NCI-H2171 treated with DMSO at 0.1 percent for 48 hours (cell line): ENCODE measurements at regions not wholly inside any gene's neighbourhood (a gene's known extent, or its start where the extent isn't known, plus 50 kb on each side); places are given as distances from the start of the nearest gene placed in this dataset.
A peak's percentile ranks its signal among the peaks of the same experiment; 100 is the strongest.
"Not testable (repeated sequence)": the region's sequence is repeated elsewhere in the genome, so short reads cannot be mapped to it uniquely, and the experiment has no call there.

Experiments
- DNase-seq: peaks from one replicate; lab custom pipeline; 2025; lab: John Stamatoyannopoulos, UW

DNA sequence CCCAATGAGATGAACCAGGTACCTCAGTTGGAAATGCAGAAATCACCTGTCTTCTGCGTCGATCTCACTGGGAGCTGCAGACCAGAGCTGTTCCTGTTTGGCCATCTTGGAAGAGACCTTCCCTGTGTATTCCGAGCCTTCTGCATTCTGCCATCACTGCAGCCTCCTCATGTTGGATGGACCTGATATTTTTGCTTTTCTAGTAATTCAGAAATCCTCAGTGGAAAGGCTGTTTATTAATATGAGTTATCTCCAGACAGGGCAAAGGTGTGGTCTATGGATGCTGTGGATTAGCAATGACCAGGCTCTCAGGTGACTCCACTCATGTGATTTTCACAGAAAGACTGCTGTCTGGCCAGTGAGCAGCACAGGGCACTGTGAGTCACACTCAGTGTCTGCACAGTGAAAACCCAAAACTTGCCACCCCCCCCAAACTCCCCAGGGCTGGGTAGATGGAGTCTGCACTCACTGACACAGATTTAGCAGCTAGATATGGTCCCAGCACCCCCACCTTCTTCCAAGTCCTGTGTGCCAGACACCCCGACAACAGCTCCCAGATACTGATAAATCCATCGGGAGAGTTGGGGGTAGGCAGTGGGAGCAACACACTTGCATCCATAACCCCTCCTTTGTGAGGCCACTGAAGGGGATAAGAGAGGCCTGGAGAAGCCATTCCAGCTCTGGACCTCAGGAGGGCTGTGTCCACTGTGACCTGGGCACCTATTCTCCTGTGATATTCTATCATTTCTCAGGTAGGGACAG, 75.2 kb upstream of the TOP3B start:
- DNase-seq, result no peak

DNA sequence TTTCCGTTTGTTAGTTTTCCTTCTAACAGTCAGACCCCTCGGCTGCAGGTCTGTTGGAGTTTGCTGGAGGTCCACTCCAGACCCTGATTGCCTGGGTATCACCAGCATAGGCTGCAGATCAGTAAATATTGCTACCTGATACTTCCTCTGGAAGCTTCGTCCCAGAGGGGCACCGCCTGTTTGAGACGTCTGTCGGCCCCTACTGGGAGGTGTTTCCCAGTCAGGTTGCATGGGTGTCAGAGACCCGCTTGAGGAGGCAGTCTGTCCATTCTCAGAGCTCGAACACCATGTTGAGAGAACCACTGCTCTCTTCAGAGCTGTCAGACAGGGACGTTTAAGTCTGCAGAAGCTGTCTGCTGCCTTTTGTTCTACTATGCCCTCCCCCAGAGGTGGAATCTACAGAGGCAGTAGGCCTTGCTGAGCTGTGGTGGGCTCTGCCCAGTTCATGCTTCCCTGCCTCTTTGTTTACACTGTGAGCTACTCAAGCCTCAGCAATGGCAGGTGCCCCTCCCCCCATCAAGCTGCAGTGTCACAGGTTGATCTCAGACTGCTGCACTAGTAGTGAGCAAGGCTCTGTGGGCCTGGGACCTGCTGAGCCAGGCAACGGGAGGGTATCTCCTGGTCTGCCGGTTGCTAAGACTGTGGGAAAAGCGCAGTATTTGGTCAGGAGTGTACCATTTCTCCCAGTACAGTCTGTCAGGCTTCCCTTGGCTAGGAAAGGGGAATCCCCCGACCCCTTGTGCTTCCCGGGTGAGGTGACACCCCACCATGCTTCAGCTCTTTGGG, 74.4 kb upstream of the TOP3B start:
- DNase-seq, result not testable (repeated sequence)

DNA sequence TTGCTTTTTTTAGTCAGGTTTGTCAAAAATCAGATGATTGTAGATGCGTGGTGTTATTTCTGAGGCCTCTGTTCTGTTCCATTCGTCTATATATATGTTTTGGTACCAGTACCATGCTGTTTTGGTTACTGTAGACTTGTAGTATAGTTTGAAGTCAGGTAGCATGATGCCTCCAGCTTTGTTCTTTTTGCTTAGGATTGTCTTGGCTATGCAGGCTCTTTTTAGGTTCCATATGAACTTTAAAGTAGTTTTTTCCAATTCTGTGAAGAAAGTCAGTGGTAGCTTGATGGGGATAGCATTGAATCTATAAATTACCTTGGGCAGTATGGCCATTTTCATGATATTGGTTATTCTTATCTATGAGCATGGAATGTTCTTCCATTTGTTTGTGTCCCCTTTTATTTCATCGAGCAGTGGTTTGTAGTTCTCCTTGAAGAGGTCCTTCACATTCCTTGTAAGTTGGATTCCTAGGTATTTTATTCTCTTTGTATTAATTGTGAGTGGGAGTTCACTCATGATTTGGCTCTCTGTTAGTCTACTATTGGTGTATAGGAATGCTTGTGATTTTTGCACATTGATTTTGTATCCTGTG, 70.1 kb upstream of the TOP3B start:
- DNase-seq, result not testable (repeated sequence)

DNA sequence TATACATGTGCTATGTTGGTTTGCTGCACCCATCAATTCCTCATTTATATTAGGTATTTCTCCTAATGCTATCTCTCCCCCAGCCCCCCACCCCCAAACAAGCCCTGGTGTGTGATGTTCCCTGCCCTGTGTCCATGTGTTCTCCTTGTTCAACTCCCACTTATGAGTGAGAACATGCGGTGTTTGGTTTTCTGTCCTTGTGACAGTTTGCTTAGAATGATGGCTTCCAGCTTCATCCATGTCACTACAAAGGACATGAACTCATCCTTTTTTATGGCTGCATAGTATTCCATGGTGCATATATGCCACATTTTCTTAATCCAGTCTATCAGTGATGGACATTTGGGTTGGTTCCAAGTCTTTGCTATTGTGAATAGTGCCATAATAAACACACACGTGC, 68.4 kb upstream of the TOP3B start:
- not testable (repeated sequence) for DNase-seq

GRCh38 chr22:22050141-22050775, 67.7 kb upstream of the TOP3B start:
- DNase-seq, result no peak

DNA sequence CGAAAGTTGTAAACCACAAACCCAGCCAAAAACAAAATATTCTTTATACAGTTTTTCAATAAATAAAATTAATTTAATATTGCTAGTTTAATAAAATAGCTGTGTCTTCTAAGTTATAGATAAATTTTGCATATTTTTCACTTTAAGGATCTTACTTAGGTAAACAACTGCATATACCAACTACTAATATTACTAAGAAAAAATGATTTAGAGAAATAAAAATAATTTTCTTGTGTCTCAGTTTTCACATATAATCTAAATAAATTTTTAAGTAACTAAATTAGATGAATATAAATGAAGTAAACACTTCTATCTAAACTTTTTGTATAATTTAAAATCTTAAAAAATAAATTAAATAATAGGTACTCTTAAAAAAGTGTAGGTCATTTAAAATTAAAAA, 67.1 kb upstream of the TOP3B start:
- no peak for DNase-seq

GRCh38 chr22:22048981-22049531, 66.5 kb upstream of the TOP3B start:
- peak; percentile 14 for DNase-seq

DNA sequence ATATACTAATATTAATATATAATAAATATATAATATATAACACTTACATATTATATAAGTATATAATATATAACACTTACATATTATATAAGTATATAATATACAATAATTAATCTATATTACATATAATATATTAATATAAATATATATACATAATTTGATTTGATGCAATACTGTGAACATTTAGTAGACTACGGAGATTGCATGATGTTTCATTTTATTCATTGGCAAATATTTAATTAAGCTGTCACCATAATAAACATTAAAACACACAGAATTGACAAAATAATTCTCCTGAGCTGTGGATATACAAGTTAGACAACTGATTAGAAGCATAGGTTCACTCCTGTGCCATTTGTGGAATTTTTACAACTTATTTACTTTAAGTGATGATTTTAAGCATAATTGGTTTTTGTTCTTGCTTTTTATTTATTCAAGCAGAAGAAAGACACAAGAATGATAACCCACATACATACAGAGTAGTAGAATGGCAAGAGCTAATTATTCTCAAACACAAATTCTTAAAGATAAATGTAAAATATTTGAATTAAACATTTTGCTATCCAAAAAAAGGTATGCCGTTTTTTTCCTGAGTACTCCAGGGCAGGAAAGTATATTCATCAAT, 65.8 kb upstream of the TOP3B start:
- DNase-seq, result no peak

GRCh38 chr22:22047776-22048175, 65.2 kb upstream of the TOP3B start:
- no peak for DNase-seq

DNA sequence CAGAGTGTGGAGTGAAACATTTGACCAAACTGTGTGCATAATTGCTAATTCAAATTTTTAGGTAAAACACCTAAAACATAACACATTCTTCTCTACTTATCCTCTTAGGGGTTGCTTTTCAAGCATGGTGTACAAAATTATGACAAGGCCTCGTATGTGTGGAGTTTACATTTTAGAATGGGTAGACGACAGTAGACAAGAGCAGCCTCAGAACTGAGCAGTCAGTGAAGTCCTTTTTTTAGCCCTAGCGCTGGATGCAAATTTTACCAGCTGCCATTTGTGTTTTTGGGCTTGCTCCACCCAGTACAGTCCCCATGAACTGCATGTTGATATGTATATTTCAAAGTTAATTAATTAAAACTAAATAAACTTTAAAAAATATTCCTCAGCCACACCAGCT, 64.7 kb upstream of the TOP3B start:
- no peak for DNase-seq

- no peak for DNase-seq
These were observed 63.8 kb upstream of the TOP3B start for GRCh38 chr22:22046370-22046769.

DNA sequence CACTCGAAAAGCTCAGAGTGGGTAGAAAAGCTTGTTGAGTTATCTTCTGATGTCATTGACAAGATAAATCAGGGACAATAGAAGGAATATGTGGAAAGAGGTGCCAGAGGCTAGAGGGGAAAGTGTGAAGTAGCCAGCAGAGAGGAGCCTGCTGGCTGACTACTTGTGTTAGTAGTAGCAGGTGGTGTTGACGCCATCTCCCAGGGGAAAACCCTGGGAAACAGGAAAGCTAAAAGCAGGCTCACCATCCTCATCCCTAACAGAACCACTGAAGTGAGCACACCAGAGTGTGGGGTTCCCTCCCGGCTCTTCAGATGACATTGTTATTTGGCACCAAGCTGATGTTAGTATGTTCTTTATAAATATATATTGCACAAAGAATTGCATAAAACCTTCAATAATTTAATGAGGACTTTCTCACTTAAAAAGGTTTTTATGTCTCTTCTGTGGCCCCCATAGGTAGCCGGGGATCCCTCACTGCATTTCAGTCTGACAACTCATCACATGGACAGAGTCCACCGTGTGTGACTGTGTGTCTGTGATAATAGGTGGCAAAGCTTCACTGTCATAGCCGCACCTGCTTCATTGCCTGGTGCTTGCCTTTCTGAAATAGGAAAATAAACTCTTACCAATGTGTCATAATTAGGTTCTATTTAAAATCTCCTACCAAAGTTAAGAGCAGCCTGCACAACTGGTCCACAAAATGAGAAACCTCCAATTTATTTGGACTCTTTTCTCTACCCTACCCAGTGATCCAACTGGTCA, 63.2 kb upstream of the TOP3B start:
- peak; percentile 93 for DNase-seq

GRCh38 chr22:22044153-22044552, 61.6 kb upstream of the TOP3B start:
- no peak for DNase-seq

DNA sequence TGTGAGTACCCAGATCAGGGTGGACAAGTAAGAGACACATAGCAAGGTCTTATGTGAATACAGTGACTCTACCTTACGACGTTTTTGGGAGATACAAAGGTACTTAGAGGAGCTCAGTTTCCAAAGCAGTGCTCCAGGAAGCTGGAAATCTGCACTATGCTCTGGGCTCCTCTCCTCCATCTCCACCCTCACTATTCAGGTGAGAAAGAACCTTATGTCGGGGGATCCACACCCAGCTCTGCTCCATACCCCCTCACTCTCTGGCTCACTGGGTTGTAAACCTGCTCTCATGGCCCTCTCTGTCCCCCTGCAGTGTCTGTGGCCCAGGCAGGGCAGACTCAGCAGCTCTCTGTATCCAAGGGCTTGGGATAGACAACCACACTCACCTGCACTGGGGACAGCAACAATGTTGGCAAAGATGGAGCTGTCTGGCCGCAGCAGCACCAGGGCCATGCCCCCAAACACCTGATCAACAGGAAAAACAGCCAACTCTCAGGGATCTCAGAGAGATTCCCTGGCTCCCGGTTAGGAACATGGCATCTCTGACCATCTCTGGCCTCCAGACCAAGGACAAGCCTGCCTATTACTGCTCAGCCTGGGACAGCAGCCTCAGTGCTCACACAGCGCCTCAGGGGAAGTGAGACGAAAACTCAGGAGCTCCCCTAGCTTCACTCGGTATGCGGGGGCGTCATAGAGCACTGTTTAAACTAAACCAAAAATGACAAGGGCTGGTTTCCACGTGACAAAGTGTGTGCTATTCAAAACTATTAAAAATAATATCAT, 60.9 kb upstream of the TOP3B start:
- no peak for DNase-seq

DNA sequence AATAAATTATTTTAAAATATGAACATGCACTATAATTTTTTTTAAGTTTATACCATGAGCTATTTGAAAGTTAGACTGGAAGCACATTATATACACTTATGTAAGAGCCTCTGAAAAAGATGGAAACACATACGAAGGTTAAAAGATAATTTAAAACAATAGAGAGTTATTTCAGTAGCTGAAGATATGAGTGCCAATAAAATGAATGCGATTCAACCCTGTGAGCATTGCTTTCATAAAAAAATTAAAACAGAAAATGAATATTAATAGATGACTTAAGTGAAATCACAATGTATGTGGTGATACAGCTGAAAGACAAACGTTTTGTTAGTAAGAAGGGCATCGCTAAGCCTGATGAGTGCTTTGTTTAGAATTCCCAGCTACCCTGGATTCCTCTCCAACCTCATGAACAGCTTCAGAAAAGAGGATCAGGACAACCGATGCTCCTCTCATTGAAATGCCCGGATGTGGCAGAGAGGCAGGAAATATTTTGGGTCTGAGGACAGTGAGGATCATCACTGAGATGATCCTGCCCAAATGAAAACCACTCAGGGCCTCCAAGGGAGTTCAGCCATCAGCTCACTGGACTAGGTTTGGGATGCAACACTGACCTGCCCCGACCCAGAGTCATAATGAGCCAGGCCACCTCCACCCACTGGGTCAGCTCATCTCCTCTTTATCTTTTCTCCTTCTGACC, 60.2 kb upstream of the TOP3B start:
- no peak for DNase-seq

GRCh38 chr22:22042009-22042408, 59.4 kb upstream of the TOP3B start:
- no peak for DNase-seq

DNA sequence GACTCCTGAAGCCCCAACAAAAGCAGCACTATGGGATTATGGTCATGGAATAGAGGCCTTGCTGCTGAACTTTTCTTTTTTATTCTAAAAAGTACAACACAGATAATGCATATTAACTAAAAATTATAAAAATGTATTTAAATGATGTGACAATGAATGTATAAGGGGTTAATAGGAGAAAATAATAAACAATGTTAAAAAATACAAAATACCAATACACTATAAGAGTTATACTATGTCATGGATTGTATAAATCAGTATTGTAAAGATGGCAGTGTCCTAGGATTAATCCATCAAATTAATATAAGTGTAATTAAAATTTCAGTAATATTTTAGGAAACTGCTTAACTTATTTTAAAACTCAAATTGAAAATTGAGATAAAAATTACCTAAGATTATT, 58.3 kb upstream of the TOP3B start:
- no peak for DNase-seq

- no peak for DNase-seq
These were observed 57.9 kb upstream of the TOP3B start for GRCh38 chr22:22040472-22040871.

DNA sequence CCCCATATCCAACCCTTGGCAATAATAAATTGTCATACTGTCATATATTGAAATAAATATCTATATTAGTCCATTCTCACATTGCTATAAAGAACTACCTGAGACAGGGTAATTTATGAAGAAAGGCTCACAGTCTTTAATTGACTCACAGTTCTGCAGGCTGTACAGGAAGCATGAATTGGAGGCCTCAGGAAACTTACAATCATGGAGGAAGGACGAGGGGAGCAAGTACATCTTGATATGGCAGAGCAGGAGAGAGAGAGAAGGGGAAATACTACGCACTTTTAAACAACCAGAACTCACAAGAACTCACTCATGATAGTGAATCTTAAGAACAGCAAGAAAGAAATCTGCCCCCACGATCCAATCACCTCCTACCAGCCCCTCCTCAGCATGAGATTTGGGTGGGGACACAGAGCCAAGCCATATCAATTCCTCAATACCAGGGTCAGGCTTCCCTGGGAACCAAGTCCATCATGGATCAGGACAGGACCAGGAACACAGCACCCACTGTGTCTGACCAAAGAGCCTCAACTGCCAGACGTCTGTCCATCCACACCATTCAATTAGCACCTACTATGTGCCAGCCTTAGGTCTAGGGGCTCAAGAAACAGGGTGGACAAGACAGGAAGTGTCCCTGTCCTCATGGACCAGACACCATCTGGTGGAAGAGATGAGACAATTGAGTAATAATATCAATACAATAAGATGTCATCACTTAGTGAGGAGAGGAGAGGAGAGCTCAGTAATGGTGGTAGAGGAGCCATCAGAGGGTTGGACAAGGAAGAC, 56.9 kb upstream of the TOP3B start:
- DNase-seq, result no peak
